ENCODE measurements at regions not wholly inside any gene's neighbourhood (a gene's known extent, or its start where the extent isn't known, plus 50 kb on each side); places are given as distances from the start of the nearest gene placed in this dataset.

DNA sequence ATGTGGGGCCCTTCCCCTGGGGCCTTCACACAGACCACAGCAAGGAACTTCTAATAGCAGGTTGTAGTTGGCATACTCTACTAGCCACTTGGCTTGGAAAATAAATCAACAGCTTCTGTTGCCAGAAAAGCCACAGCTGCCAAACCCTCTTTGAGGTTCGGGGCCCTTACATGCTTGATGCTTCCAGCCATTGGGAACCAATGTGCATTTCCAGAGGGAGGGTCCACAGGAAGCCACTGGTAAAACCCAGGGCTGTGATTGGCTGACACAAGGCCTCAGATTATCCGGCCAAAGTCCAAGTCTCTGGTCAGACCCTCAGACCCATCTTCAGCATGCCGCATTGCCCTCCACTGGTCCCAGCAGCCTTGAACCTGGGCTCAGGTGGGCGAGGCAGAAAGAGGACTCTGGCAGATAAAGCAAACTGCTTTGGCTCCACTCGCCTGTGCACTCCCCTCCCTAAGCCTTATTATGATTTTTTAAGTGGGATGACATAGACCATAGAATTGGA is 214.4 kb downstream of the BCL11B start:
- Mint-ChIP-seq H3K36me3 (ENCODE audit: insufficient read depth, unreplicated experiment) (no peaks in the 10 kb centered on the region), H3K27ac (ENCODE audit: unreplicated experiment) (no peak overlapping the region), H3K27me3 (ENCODE audit: insufficient read depth, unreplicated experiment) (peaks cover 2% of the 10 kb centered on the region), H3K4me3 (ENCODE audit: unreplicated experiment) (no peak overlapping the region), H3K4me1 (ENCODE audit: low read depth, unreplicated experiment) (no peaks in the 10 kb centered on the region), H3K9me3 (ENCODE audit: unreplicated experiment) (peaks cover 24% of the 10 kb centered on the region)
- Histone ChIP-seq H3K27me3 (replicated peaks; ENCODE audit: control insufficient read depth, insufficient read depth, low read length) (no peaks in the 10 kb centered on the region), H3K4me1 (no peaks in the 10 kb centered on the region), H3K4me3 (ENCODE audit: low read depth, low read length) (no peak overlapping the region), H3K9me3 (no peaks in the 10 kb centered on the region; the same call in 1 of the 2 replicates), H3K36me3 (ENCODE audit: control insufficient read depth, insufficient read depth, low read length) (no peaks in the 10 kb centered on the region)
- ChIA-PET POLR2A (no interaction called here), CTCF (no interaction called here)
- no TSS peak for BruUV-seq (replicated peaks)
- TF ChIP-seq, protein P1, sequence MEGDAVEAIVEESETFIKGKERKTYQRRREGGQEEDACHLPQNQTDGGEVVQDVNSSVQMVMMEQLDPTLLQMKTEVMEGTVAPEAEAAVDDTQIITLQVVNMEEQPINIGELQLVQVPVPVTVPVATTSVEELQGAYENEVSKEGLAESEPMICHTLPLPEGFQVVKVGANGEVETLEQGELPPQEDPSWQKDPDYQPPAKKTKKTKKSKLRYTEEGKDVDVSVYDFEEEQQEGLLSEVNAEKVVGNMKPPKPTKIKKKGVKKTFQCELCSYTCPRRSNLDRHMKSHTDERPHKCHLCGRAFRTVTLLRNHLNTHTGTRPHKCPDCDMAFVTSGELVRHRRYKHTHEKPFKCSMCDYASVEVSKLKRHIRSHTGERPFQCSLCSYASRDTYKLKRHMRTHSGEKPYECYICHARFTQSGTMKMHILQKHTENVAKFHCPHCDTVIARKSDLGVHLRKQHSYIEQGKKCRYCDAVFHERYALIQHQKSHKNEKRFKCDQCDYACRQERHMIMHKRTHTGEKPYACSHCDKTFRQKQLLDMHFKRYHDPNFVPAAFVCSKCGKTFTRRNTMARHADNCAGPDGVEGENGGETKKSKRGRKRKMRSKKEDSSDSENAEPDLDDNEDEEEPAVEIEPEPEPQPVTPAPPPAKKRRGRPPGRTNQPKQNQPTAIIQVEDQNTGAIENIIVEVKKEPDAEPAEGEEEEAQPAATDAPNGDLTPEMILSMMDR (IDR thresholded peaks at IDR 0.05; ENCODE audit: insufficient read depth in 1 of 2, low read depth in 1 of 2, low read length in 1 of 2, severe bottlenecking in 1 of 2, unreplicated experiment in 1 of 2): no peak
- intact Hi-C loops (cut with micrococcal nuclease; ENCODE audit: unreplicated experiment): no loop called here
- no peak for DNase-seq

GRCh38 chr14:99058542-99058941 is 213.5 kb downstream of the BCL11B start:
- Mint-ChIP-seq H3K27me3 (ENCODE audit: insufficient read depth, unreplicated experiment) (peaks cover 4% of the 10 kb centered on the region), H3K4me1 (ENCODE audit: low read depth, unreplicated experiment) (no peaks in the 10 kb centered on the region), H3K27ac (ENCODE audit: unreplicated experiment) (no peak overlapping the region), H3K36me3 (ENCODE audit: insufficient read depth, unreplicated experiment) (no peaks in the 10 kb centered on the region), H3K4me3 (ENCODE audit: unreplicated experiment) (no peak overlapping the region), H3K9me3 (ENCODE audit: unreplicated experiment) (peaks cover 18% of the 10 kb centered on the region)
- BruUV-seq (replicated peaks): no TSS peak
- Histone ChIP-seq H3K4me1 (no peaks in the 10 kb centered on the region), H3K9me3 (no peaks in the 10 kb centered on the region), H3K36me3 (ENCODE audit: control insufficient read depth, insufficient read depth, low read length) (no peaks in the 10 kb centered on the region), H3K27me3 (replicated peaks; ENCODE audit: control insufficient read depth, insufficient read depth, low read length) (no peaks in the 10 kb centered on the region), H3K4me3 (ENCODE audit: low read depth, low read length) (no peak overlapping the region)
- ChIA-PET POLR2A (no interaction called here), CTCF (no interaction called here)
- no peak for DNase-seq
- TF ChIP-seq, protein P1 (IDR thresholded peaks at IDR 0.05; ENCODE audit: insufficient read depth in 1 of 2, low read depth in 1 of 2, low read length in 1 of 2, severe bottlenecking in 1 of 2, unreplicated experiment in 1 of 2): no peak
- intact Hi-C loops (cut with micrococcal nuclease; ENCODE audit: unreplicated experiment): no loop called here

DNA sequence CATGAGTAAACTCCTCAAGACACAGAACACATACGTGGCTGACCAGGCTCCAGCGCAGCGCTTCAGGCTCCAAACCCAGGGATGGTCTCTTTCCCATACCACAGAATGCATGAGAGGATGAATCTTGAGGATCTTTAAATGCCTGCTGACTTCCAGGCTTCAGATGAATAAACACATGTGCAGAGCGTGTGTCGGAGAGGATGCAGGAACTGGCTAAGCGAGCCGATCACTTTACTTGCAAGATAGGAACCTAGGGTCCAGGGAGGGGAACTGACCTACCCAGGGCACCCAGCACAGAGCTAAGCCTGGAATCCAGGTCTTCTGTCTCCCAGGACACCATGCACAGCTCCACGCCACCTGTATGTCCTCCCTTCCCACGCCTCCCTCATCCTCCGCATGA is 209.8 kb downstream of the BCL11B start:
- H3K9me3 Mint-ChIP-seq (ENCODE audit: unreplicated experiment): no peaks in the 10 kb centered on the region
- Histone ChIP-seq H3K36me3 (ENCODE audit: control insufficient read depth, insufficient read depth, low read length) (no peaks in the 10 kb centered on the region), H3K4me1 (no peaks in the 10 kb centered on the region), H3K27me3 (replicated peaks; ENCODE audit: control insufficient read depth, insufficient read depth, low read length) (no peaks in the 10 kb centered on the region; the same call in 1 of the 2 replicates), H3K4me3 (ENCODE audit: low read depth, low read length) (no peak overlapping the region), H3K9me3 (no peaks in the 10 kb centered on the region)
- no TSS peak for BruUV-seq (replicated peaks)
- intact Hi-C loops (cut with micrococcal nuclease; ENCODE audit: unreplicated experiment): no loop called here
- H3K4me3 Mint-ChIP-seq (ENCODE audit: unreplicated experiment): no peak overlapping the region
- CTCF ChIA-PET: no interaction called here
- no peak overlapping the region for H3K27ac Mint-ChIP-seq (ENCODE audit: unreplicated experiment)
- peaks cover 4% of the 10 kb centered on the region for H3K27me3 Mint-ChIP-seq (ENCODE audit: insufficient read depth, unreplicated experiment)
- TF ChIP-seq, protein P1 (IDR thresholded peaks at IDR 0.05; ENCODE audit: insufficient read depth in 1 of 2, low read depth in 1 of 2, low read length in 1 of 2, severe bottlenecking in 1 of 2, unreplicated experiment in 1 of 2): no peak
- POLR2A ChIA-PET: no interaction called here
- no peaks in the 10 kb centered on the region for H3K36me3 Mint-ChIP-seq (ENCODE audit: insufficient read depth, unreplicated experiment)
- no peak for DNase-seq
- no peaks in the 10 kb centered on the region for H3K4me1 Mint-ChIP-seq (ENCODE audit: low read depth, unreplicated experiment)

Data from Caco-2 (cell line).